Psoas muscle (tissue), 7 donors: ENCODE measurements at regions not wholly inside any gene's neighbourhood (a gene's known extent, or its start where the extent isn't known, plus 50 kb on each side); places are given as distances from the start of the nearest gene placed in this dataset.

ENCODE experiments used
- ATAC-seq, 4 donors: fragments of 200-7000 bp; cut with Tn5 transposase; one replicate each; pipeline ENCODE4 v1.9.1; 2020; ENCODE audit warnings: moderate library complexity in 3 of 4, mild to moderate bottlenecking in 2 of 4
- DNase-seq, 2 donors: peaks; one replicate each; pipeline ENCODE4 v3.0.0-alpha.2; 2020
- H3K27ac ChIP-seq: fragments of 200-600 bp; one replicate; pipeline ENCODE4 v1.8.0; 2022
- H3K27me3 ChIP-seq, 3 donors: fragments of 200-600 bp in 1 of 3; one replicate each; pipeline versions ENCODE4 v1.6.1 to v1.8.0; 2013 to 2022; ENCODE audit warnings: low read length in 2 of 3, mild to moderate bottlenecking in 2 of 3, moderate library complexity in 1 of 3; ENCODE audit not compliant: insufficient read depth in 3 of 3
- H3K36me3 ChIP-seq, 2 donors: fragments of 200-600 bp in 1 of 2; one replicate each; pipeline versions ENCODE4 v1.6.1 to v1.8.0; 2013 to 2022; ENCODE audit warnings: low read depth in 1 of 2, mild to moderate bottlenecking in 1 of 2, moderate library complexity in 1 of 2; ENCODE audit not compliant: insufficient read depth in 1 of 2
- H3K4me1 ChIP-seq: fragments of 200-600 bp; one replicate; pipeline ENCODE4 v1.8.0; 2022
- H3K4me3 ChIP-seq: fragments of 200-600 bp; one replicate; pipeline ENCODE4 v1.8.0; 2022; ENCODE audit warnings: mild to moderate bottlenecking
- H3K9me3 ChIP-seq: fragments of 200-600 bp; one replicate; pipeline ENCODE4 v1.8.0; 2022
- WGBS, 3 donors: extraction: QIAGEN DNeasy Blood & Tissue Kit; methylation state at CpG; one replicate each; pipeline versions ENCODE4 v1.1.6 to v1.1.7; 2013; 5-methylcytosine and 5-hydroxymethylcytosine counted together
- intact Hi-C, 2 donors: fragments of 100-400 bp; cut with DNase I; formaldehyde crosslinking; loops; one replicate each; pipeline versions ENCODE4 v1.11.0 to v1.14.2; 2022
- TF ChIP-seq, protein P1 (sequence below): fragments of 200-600 bp; IDR thresholded peaks from one replicate; pipeline ENCODE4 v1.8.0; 2022; ENCODE audit warnings: antibody characterized with exemption
- donor health status: healthy with polysubstance abuse.
- donor health status: DM: no; HTN: no; CAD: no; lungs with moderate emphysema.
- donor health status: Bipolar disorder and iron deficiency.
- donor health status: healthy.
- donor health status: DM: yes; HTN: yes; CAD: no.
- donor health status: DM: no; HTN: no; CAD: no.
- donor health status: DM: yes; HTN: yes; CAD: no.

DNA sequence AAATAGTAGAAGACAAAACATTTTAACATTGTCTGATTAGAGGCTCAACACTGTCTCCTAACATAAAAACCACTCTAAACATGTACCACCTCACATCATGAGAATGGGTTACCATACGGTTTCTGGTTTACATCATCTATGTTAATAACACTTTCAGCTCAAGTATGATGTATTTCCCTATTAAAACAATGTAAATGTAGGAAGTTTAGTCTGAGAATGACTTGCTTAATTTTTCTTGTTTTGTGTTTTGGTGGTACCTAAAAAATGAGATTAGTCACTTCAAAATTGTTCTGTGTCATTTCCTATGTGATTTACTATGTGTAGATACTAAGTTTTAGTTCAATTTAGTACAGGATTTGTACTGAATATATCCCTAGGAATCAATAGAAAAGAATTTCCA, 195.8 kb upstream of the SEMA3C start:
- no peak overlapping the region for H3K4me3 ChIP-seq
- intact Hi-C loops, result no loop called here
- H3K27ac ChIP-seq, result no peak overlapping the region
- ATAC-seq (no peak), DNase-seq (no peak)
- no peaks in the 10 kb centered on the region for H3K9me3 ChIP-seq
- TF ChIP-seq, protein P1, sequence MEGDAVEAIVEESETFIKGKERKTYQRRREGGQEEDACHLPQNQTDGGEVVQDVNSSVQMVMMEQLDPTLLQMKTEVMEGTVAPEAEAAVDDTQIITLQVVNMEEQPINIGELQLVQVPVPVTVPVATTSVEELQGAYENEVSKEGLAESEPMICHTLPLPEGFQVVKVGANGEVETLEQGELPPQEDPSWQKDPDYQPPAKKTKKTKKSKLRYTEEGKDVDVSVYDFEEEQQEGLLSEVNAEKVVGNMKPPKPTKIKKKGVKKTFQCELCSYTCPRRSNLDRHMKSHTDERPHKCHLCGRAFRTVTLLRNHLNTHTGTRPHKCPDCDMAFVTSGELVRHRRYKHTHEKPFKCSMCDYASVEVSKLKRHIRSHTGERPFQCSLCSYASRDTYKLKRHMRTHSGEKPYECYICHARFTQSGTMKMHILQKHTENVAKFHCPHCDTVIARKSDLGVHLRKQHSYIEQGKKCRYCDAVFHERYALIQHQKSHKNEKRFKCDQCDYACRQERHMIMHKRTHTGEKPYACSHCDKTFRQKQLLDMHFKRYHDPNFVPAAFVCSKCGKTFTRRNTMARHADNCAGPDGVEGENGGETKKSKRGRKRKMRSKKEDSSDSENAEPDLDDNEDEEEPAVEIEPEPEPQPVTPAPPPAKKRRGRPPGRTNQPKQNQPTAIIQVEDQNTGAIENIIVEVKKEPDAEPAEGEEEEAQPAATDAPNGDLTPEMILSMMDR, result no peak
- no peaks in the 10 kb centered on the region for H3K36me3 ChIP-seq
- no peaks in the 10 kb centered on the region for H3K27me3 ChIP-seq
- H3K4me1 ChIP-seq, result no peaks in the 10 kb centered on the region
- WGBS, 3 donors, result 86 to 95% (median 91%) methylated on average over 1 of the region's 1 CpG

DNA sequence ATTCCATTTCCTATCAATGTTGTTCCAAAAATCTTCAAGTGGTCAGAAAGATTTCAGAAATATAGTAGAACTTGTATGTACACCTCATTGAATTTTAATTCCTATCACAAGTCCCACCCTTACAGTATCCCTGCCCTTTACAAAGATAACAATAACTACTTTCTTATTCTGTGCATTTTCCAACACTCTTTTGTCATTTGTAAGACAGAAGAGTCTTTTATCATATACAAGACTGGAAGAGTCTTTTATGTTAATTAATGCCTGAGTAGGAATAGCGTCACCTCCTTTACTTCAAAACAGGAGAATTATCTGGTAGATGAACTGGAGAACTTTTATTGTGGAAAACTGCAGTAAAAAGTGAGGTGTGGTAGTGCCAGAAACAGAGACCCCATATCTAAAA, 193.9 kb upstream of the SEMA3C start:
- DNase-seq (no peak), ATAC-seq (no peak)
- no peaks in the 10 kb centered on the region for H3K36me3 ChIP-seq
- H3K4me1 ChIP-seq, result no peaks in the 10 kb centered on the region
- TF ChIP-seq, protein P1, result no peak
- H3K9me3 ChIP-seq, result no peaks in the 10 kb centered on the region
- H3K4me3 ChIP-seq, result no peak overlapping the region
- WGBS, 3 donors, result 97 to 100% (median 98%) methylated on average over 1 of the region's 1 CpG
- H3K27ac ChIP-seq, result no peak overlapping the region
- intact Hi-C loops, result no loop called here
- no peaks in the 10 kb centered on the region for H3K27me3 ChIP-seq

DNA sequence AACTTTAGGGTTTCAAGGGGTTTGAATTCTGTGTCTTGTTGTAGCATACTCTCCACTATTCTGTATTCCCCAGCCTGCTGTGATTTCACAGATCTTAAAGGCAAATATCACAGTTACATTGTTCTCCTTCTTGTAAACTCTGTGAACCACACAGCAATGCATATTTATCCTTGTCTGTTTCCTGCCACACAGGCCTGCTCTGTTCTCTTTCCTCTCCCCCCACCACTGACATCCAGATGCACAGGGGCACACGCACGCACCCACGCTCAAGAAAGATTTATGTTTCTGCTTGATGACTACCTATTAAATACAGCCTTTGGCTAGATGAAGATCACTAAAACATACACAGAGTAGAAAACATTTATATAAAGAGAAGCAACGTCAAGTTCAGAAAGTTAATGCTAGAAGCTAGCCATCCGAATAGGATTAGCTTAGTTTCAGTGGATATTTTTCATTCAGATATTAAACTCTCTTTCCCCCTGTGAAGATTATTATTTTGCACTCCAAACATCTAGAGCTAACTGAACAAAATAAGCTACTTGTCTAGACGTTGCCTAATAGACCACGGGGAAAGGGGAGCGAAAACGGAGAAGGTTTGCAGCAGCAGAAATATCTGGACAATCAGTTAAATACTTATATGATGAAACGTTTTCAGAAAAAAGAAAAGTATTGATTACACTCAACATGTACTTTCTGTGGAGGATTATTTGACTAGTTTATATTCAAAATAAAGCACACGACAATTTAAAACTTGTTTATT, 193.1 kb upstream of the SEMA3C start:
- Histone ChIP-seq H3K9me3 (no peaks in the 10 kb centered on the region), H3K27me3 (no peaks in the 10 kb centered on the region), H3K36me3 (no peaks in the 10 kb centered on the region), H3K4me3 (no peak overlapping the region), H3K27ac (no peak overlapping the region), H3K4me1 (no peaks in the 10 kb centered on the region)
- intact Hi-C loops, result no loop called here
- TF ChIP-seq, protein P1, result no peak
- WGBS, 3 donors, result 49 to 60% (median 53%) methylated on average over 11 of the region's 11 CpGs
- DNase-seq, result no peak
- no peak for ATAC-seq

DNA sequence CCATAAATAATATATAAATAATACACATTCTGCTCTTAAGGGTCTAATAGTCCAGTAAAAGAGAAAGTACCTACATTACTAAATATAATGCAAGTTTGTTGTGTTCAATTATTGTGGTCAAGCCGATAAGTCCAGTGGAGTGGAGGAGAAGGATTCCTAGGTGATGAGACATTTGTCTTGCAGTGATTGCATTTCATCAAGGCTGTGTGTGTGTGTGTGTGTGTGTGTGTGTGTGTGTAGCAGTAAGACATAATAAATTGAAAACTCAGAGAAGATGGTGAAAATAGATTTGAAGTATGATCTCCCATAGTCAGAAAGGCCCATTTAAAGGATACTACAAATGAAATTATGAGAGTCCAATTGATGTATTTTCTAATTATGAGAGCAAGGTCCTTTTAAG, 192.5 kb upstream of the SEMA3C start:
- no peak overlapping the region for H3K4me3 ChIP-seq
- ATAC-seq (no peak), DNase-seq (no peak)
- WGBS, 3 donors, result 47 to 74% (median 55%) methylated on average over 1 of the region's 1 CpG
- no peak overlapping the region for H3K27ac ChIP-seq
- no peaks in the 10 kb centered on the region for H3K36me3 ChIP-seq
- intact Hi-C loops, result no loop called here
- TF ChIP-seq, protein P1, result no peak
- H3K27me3 ChIP-seq, result no peaks in the 10 kb centered on the region
- H3K9me3 ChIP-seq, result no peaks in the 10 kb centered on the region
- no peaks in the 10 kb centered on the region for H3K4me1 ChIP-seq

DNA sequence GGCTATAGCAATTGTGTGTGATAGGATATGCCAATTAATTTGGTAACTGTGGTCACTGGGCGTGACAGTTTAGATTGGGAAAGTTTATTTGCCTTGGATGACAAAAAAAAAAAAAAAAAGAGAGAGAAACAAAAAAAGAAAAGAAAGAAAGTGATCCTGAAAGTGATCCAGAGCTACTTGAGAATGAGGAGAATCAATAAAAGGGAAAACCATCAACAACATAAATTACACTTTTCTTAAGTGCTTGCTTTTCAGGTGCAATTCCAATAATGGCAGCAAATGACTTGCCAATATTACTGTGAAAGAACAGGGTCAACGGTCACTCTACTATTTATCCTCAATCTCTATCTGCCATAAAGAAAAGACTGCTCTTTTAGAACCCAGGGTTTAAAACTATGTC, 191.8 kb upstream of the SEMA3C start:
- Histone ChIP-seq H3K27me3 (no peaks in the 10 kb centered on the region), H3K4me1 (no peaks in the 10 kb centered on the region), H3K9me3 (no peaks in the 10 kb centered on the region), H3K36me3 (no peaks in the 10 kb centered on the region), H3K4me3 (no peak overlapping the region), H3K27ac (no peak overlapping the region)
- intact Hi-C loops, result no loop called here
- ATAC-seq, result no peak
- TF ChIP-seq, protein P1, result no peak
- WGBS, 3 donors, result 85 to 90% (median 89%) methylated on average over 2 of the region's 2 CpGs
- no peak for DNase-seq
